Ishikawa (cell line): ENCODE measurements at regions not wholly inside any gene's neighbourhood (a gene's known extent, or its start where the extent isn't known, plus 50 kb on each side); places are given as distances from the start of the nearest gene placed in this dataset.

Source experiments
- CEBPB ChIP-seq: IDR thresholded peaks from 2 replicates; pipeline ENCODE4 v1.6.1; 2012
- CREB1 ChIP-seq: IDR thresholded peaks from 2 replicates; pipeline ENCODE4 v1.6.1; 2012; ENCODE audit warnings: low read depth
- EGR1 ChIP-seq: IDR thresholded peaks from 2 replicates; pipeline ENCODE4 v1.6.1; 2012
- EP300 ChIP-seq: IDR thresholded peaks from 2 replicates; pipeline ENCODE4 v1.6.1; 2012; ENCODE audit warnings: borderline replicate concordance
- FOXM1 ChIP-seq: IDR thresholded peaks from 2 replicates; pipeline ENCODE4 v1.6.1; 2012; ENCODE audit warnings: low read depth, borderline replicate concordance
- NFIC ChIP-seq: IDR thresholded peaks from 2 replicates; pipeline ENCODE4 v1.6.1; 2012
- RAD21 ChIP-seq: IDR thresholded peaks from 2 replicates; pipeline ENCODE4 v1.6.1; 2012; ENCODE audit warnings: low read depth
- TAF1 ChIP-seq: IDR thresholded peaks from 2 replicates; pipeline ENCODE4 v1.6.1; 2012; ENCODE audit warnings: low read depth, mild to moderate bottlenecking
- TCF12 ChIP-seq: IDR thresholded peaks from 2 replicates; pipeline ENCODE4 v1.6.1; 2012; ENCODE audit warnings: low read depth
- TEAD4 ChIP-seq: IDR thresholded peaks from 2 replicates; pipeline ENCODE4 v1.6.1; 2012
- YY1 ChIP-seq: IDR thresholded peaks from 2 replicates; pipeline ENCODE4 v1.6.1; 2012; ENCODE audit warnings: low read depth
- ZBTB7A ChIP-seq: IDR thresholded peaks from 2 replicates; pipeline ENCODE4 v1.6.1; 2012; ENCODE audit warnings: low read depth
- TF ChIP-seq, protein P1 (sequence below): IDR thresholded peaks from 2 replicates; pipeline ENCODE4 v1.6.1; 2012
- TF ChIP-seq, protein P2 (sequence below): IDR thresholded peaks from 2 replicates; pipeline ENCODE4 v1.6.1; 2012
- TF ChIP-seq, protein P3 (sequence below): IDR thresholded peaks from 2 replicates; pipeline ENCODE4 v1.6.1; 2012; ENCODE audit warnings: low read depth, mild to moderate bottlenecking

DNA sequence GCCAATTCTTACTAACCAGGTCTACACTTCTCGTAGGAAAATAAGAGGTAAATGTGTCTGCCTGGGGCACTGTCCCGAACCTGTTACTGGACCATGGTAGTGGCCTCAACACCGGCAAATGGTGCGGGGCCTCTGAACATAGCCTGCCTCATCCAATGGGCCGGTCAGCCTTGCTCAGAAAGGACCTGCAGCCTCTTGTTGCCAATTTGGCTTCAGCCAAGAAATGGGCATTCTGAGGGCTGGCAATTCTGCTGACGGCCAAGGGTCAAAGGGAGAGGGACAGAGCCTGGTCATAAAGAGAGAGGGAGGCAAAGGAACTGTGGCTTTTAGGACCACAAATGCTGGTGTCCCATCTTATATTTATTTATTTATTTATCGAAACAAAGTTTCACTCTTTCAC is 69.5 kb upstream of the ATP6AP2 start:
- TF ChIP-seq FOXM1 (no peak), EP300 (no peak), TCF12 (no peak), ZBTB7A (no peak), CEBPB (no peak), CREB1 (no peak), NFIC (no peak), EGR1 (no peak), TEAD4 (no peak), RAD21 (no peak), TAF1 (no peak), YY1 (no peak)
- TF ChIP-seq, protein P1, sequence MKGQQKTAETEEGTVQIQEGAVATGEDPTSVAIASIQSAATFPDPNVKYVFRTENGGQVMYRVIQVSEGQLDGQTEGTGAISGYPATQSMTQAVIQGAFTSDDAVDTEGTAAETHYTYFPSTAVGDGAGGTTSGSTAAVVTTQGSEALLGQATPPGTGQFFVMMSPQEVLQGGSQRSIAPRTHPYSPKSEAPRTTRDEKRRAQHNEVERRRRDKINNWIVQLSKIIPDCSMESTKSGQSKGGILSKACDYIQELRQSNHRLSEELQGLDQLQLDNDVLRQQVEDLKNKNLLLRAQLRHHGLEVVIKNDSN: no peak
- TF ChIP-seq, protein P2, sequence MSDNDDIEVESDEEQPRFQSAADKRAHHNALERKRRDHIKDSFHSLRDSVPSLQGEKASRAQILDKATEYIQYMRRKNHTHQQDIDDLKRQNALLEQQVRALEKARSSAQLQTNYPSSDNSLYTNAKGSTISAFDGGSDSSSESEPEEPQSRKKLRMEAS: no peak
- TF ChIP-seq, protein P3, sequence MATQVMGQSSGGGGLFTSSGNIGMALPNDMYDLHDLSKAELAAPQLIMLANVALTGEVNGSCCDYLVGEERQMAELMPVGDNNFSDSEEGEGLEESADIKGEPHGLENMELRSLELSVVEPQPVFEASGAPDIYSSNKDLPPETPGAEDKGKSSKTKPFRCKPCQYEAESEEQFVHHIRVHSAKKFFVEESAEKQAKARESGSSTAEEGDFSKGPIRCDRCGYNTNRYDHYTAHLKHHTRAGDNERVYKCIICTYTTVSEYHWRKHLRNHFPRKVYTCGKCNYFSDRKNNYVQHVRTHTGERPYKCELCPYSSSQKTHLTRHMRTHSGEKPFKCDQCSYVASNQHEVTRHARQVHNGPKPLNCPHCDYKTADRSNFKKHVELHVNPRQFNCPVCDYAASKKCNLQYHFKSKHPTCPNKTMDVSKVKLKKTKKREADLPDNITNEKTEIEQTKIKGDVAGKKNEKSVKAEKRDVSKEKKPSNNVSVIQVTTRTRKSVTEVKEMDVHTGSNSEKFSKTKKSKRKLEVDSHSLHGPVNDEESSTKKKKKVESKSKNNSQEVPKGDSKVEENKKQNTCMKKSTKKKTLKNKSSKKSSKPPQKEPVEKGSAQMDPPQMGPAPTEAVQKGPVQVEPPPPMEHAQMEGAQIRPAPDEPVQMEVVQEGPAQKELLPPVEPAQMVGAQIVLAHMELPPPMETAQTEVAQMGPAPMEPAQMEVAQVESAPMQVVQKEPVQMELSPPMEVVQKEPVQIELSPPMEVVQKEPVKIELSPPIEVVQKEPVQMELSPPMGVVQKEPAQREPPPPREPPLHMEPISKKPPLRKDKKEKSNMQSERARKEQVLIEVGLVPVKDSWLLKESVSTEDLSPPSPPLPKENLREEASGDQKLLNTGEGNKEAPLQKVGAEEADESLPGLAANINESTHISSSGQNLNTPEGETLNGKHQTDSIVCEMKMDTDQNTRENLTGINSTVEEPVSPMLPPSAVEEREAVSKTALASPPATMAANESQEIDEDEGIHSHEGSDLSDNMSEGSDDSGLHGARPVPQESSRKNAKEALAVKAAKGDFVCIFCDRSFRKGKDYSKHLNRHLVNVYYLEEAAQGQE: no peak

DNA sequence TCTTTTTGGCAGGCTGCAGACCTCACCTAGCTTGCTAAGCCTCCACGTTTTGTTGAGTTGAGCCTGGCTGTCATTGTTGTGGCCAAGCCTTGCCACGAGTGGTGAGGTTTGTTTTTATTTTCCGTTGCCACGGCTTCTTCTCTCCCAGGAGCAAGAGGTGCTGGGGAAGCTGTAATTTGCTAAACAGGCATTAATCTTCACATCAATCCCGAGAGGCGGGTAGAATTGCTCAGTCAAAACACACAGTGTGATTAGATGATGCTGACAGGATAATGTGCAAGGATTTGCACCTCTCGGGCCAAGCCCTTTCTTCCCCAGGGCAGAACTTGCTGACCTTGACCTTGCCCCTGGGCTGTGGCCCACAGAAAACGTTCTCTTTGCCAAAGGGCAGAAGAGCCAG is 72.2 kb upstream of the ATP6AP2 start:
- TF ChIP-seq, protein P2: no peak
- TF ChIP-seq, protein P1: no peak
- TF ChIP-seq CREB1 (no peak), EGR1 (no peak), ZBTB7A (no peak), RAD21 (no peak), CEBPB (no peak)

DNA sequence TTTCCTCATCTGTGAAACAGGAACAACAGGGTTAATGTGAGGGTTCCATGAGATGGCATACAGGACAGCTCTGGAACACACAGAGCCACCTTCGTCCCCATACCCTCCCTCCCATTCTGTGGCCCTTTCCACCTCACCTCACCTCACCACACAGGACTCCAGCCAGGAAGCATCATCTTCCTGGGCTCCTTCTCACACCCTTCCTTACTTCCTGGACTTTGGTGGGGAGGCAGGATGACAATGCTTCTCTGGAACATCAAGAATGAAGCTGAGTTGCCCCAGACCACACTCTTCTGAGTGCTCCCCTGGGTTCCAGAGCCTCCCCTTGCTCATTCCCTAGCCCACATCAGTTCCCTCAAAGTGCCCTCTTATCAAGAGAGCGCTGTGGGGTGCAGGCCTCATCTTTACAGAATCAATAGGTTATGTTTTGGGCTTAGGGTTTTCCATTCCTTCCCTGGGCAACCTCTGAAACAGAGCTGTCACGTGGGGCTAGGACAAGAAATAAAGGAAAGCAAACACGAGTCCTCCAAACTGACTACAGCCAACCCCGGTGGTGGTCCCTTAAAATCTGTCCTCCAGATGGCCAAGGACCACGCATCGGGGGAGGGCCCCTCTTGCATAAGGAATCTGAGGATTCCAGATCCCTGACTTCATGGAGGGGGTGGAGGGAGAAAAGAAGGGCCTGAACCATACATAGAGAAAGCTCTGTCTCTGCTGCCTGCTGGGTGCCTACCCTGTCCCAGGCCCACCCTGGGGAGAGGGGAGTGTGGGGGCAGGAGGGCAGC is 74.4 kb upstream of the ATP6AP2 start:
- TF ChIP-seq, protein P3: no peak
- TF ChIP-seq CREB1: no peak
- no peak; the same call in 1 of the 2 replicates for TF ChIP-seq EP300
- TF ChIP-seq RAD21: no peak
- TF ChIP-seq, protein P2: no peak
- TF ChIP-seq ZBTB7A: no peak
- no peak for TF ChIP-seq NFIC
- TF ChIP-seq TEAD4: no peak
- TF ChIP-seq CEBPB: no peak
- TF ChIP-seq EGR1: no peak
- no peak for TF ChIP-seq FOXM1
- no peak for TF ChIP-seq TCF12
- no peak for TF ChIP-seq TAF1
- TF ChIP-seq, protein P1: no peak
- no peak for TF ChIP-seq YY1

DNA sequence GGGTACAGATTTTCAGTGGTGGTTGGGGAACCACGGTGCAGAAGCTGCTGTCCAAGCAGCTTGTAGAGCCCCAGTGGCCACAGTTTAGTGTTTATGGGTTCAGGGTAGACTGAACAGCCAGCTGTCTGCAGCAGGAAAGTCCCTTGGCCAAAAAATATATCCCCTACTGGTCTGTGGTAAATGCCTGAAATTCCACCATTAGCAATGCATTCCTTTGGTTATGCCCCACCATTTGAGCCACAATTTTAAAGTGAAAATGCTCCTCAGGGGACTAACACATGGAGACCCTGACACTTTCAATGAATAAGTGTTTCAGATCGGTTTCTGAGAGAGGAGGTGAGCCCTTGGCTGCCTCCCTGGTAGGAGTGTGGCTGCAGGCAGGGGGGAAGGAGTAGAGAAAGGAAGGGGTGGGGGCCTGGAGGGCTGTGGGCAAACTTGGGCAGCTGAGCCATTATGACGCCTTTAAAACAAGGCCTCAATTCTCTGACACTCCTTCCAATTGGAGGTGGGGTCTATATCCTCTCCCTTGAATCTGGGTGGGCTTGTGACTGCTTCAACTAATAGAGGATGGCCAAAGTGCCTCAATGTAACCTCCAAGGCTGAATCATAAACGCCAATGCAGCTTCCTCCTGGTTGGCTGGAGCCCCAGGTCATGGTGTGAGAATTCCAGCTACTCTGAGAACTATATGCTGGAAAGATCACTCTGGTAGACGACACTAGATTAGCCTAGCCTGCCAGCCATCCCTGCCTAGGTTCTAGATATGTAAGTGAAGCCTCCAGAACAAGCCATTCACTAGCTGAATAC is 75.8 kb upstream of the ATP6AP2 start:
- TF ChIP-seq TEAD4: peak; percentile 91
- TF ChIP-seq NFIC: peak; percentile 65
- TF ChIP-seq ZBTB7A: no peak
- TF ChIP-seq RAD21: 0 out of 2 replicates have a peak, but pooled peaks have one; percentile 11
- TF ChIP-seq TCF12: peak; percentile 66
- no peak for TF ChIP-seq FOXM1
- TF ChIP-seq EP300: no peak; the same call in 1 of the 2 replicates

DNA sequence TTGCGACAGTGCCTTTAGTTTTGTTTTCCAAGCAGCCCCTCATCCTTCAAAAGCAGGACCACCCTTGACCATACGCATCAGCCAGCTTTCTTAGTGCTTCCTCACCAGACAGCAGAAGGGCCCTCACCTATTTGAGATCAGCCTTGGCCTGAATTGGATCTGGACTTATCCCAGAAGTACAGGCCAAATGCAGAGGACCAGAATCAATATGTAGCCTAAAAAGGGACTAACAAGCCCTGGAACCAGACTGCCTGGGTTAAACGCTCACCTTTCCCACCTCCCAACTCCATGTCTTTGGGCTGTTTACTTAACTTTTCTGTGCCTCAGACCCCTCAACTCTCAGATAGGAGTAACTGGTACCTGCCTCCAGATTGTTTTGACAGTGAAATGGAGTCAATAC is 77.7 kb upstream of the ATP6AP2 start:
- TF ChIP-seq ZBTB7A (no peak), NFIC (no peak), TAF1 (no peak), RAD21 (no peak)
- TF ChIP-seq, protein P1: no peak
- TF ChIP-seq, protein P3: no peak
